GM12878 (cell line): ENCODE measurements at regions not wholly inside any gene's neighbourhood (a gene's known extent, or its start where the extent isn't known, plus 50 kb on each side); places are given as distances from the start of the nearest gene placed in this dataset.

ENCODE experiments used
- ATAC-seq: fragments of 200-7000 bp; cut with Tn5 transposase; 3 replicates; pipeline ENCODE4 v1.9.1; 2020; ENCODE audit warnings: mild to moderate bottlenecking, moderate library complexity
- BruUV-seq: library from RNA; stranded (reverse); fragments of 400-500 nt; replicated peaks from 2 replicates; lab custom pipeline; 2021; lab: Mats Ljungman, UMichigan
- CTCF ChIA-PET: fragments of 300-600 bp; sonication (Branson Sonifier 250); formaldehyde crosslinking; extraction: SDS; loops from one replicate; lab custom pipeline; 2021; ENCODE audit warnings: inconsistent platforms; lab: Yijun Ruan, JAX
- POLR2A ChIA-PET: fragments of 350-600 bp; formaldehyde crosslinking; extraction: SDS; loops from one replicate; lab custom pipeline; 2021; ENCODE audit warnings: inconsistent platforms; lab: Charles Lee
- RAD21 ChIA-PET: fragments of 300-600 bp; sonication (Branson Sonifier 250); formaldehyde crosslinking; loops from one replicate; lab custom pipeline; 2023; ENCODE audit warnings: antibody characterized with exemption; ENCODE audit not compliant: unreplicated experiment; lab: Charles Lee
- SMC1A ChIA-PET: fragments of 300-600 bp; sonication (Branson Sonifier 250); formaldehyde crosslinking; loops from one replicate; lab custom pipeline; 2023; ENCODE audit not compliant: unreplicated experiment, uncharacterized antibody; lab: Charles Lee
- DNase-seq: peaks from one replicate; pipeline ENCODE4 v3.0.0-alpha.2; 2011; ENCODE audit warnings: low read depth, low spot score
- FAIRE-seq: peaks from 3 replicates; lab custom pipeline; 2011; peaks lifted over from hg19 to GRCh38; lab: Jason Lieb, UNC
- H2AFZ ChIP-seq: 2 replicates; pipeline ENCODE4 v1.6.0; 2011; ENCODE audit warnings: low read depth, low read length, control low read depth; ENCODE audit not compliant: control insufficient read depth
- H3K27ac ChIP-seq: 2 replicates; pipeline ENCODE4 v1.5.1; 2011; ENCODE audit warnings: control low read depth; ENCODE audit not compliant: control insufficient read depth, insufficient read depth
- H3K27me3 ChIP-seq, 2 experiments: replicated peaks in 1 of 2; 2 replicates each; pipeline versions ENCODE4 v1.6.0 to v1.6.1; 2011; ENCODE audit warnings: low read length in 1 of 2; ENCODE audit not compliant: control insufficient read depth in 2 of 2, insufficient read depth in 2 of 2
- H3K36me3 ChIP-seq, 2 experiments: 2 replicates each; pipeline ENCODE4 v1.5.1; 2011; ENCODE audit warnings: low read length in 1 of 2; ENCODE audit not compliant: control insufficient read depth in 2 of 2, insufficient read depth in 2 of 2
- H3K4me1 ChIP-seq: 2 replicates; pipeline ENCODE4 v1.6.1; 2011; ENCODE audit warnings: mild to moderate bottlenecking, low read length, moderate library complexity, mixed read lengths; ENCODE audit not compliant: control insufficient read depth, insufficient read depth
- H3K4me2 ChIP-seq: 2 replicates; pipeline ENCODE4 v1.6.0; 2011; ENCODE audit warnings: control low read depth; ENCODE audit not compliant: control insufficient read depth, insufficient read depth
- H3K4me3 ChIP-seq: fragments of 200-600 bp; sonication (generic); 2 replicates; pipeline ENCODE4 v1.5.1; 2016
- H3K79me2 ChIP-seq: 2 replicates; pipeline ENCODE4 v1.6.0; 2011; ENCODE audit warnings: low read length; ENCODE audit not compliant: control insufficient read depth, insufficient read depth
- H3K9ac ChIP-seq: 2 replicates; pipeline ENCODE4 v1.8.0; 2011; ENCODE audit warnings: low read length, control low read depth, mixed read lengths; ENCODE audit not compliant: control insufficient read depth, insufficient read depth
- H3K9me3 ChIP-seq: replicated peaks from 3 replicates; pipeline ENCODE4 v1.5.1; 2011; ENCODE audit warnings: mild to moderate bottlenecking, low read length; ENCODE audit not compliant: control insufficient read depth, insufficient read depth
- H4K20me1 ChIP-seq: 2 replicates; pipeline ENCODE4 v1.6.0; 2011; ENCODE audit not compliant: control insufficient read depth, insufficient read depth
- JUND ChIP-seq: IDR thresholded peaks from 2 replicates; pipeline ENCODE4 v1.6.1; 2012; ENCODE audit warnings: low read depth, mild to moderate bottlenecking, low read length, improper control_type of control experiment, moderate library complexity
- KLF5 ChIP-seq: fragments of 450-650 bp; IDR thresholded peaks from 2 replicates; pipeline ENCODE4 v1.6.1; 2014; ENCODE audit warnings: mild to moderate bottlenecking; ENCODE audit not compliant: partially characterized antibody
- NFYB ChIP-seq: IDR thresholded peaks from 2 replicates; pipeline ENCODE4 v1.6.1; 2011; ENCODE audit warnings: low read depth, mild to moderate bottlenecking, low read length, improper control_type of control experiment, moderate library complexity; ENCODE audit not compliant: insufficient read depth
- NR2C1 ChIP-seq: fragments of 450-650 bp; IDR thresholded peaks from 2 replicates; pipeline ENCODE4 v1.6.1; 2017; ENCODE audit warnings: antibody characterized with exemption, mild to moderate bottlenecking, moderate library complexity
- RELA ChIP-seq: fragments of 450-650 bp; IDR thresholded peaks from 2 replicates; pipeline ENCODE4 v1.8.0; 2014; ENCODE audit warnings: borderline replicate concordance; ENCODE audit not compliant: partially characterized antibody
- RUNX3 ChIP-seq: IDR thresholded peaks from 2 replicates; pipeline ENCODE4 v1.6.1; 2012; ENCODE audit warnings: low read length, inconsistent platforms
- SIX5 ChIP-seq: IDR thresholded peaks from 2 replicates; pipeline ENCODE4 v1.6.1; 2011; ENCODE audit warnings: mild to moderate bottlenecking, low read depth, low read length, moderate library complexity; ENCODE audit not compliant: severe bottlenecking
- SMAD1 ChIP-seq: fragments of 450-650 bp; IDR thresholded peaks from 2 replicates; pipeline ENCODE4 v1.6.1; 2018; ENCODE audit warnings: mild to moderate bottlenecking, low read depth; ENCODE audit not compliant: partially characterized antibody
- TARDBP ChIP-seq: IDR thresholded peaks from 2 replicates; pipeline ENCODE4 v1.6.1; 2016; ENCODE audit warnings: borderline replicate concordance
- TCF3 ChIP-seq: IDR thresholded peaks from 2 replicates; pipeline ENCODE4 v1.6.1; 2012; ENCODE audit warnings: low read depth, mild to moderate bottlenecking, low read length, borderline replicate concordance; ENCODE audit not compliant: insufficient read depth
- ZBTB40 ChIP-seq: fragments of 450-650 bp; IDR thresholded peaks from 2 replicates; pipeline ENCODE4 v1.6.1; 2016; ENCODE audit warnings: mild to moderate bottlenecking, moderate library complexity, borderline replicate concordance
- ZNF622 ChIP-seq: fragments of 450-650 bp; IDR thresholded peaks from 2 replicates; pipeline ENCODE4 v1.6.1; 2017; ENCODE audit warnings: mild to moderate bottlenecking, inconsistent platforms
- WGBS: methylation state at CpG from one replicate; pipeline ENCODE4 v1.1.6; 2016; ENCODE audit warnings: low lambda C conversion rate; ENCODE audit not compliant: insufficient replicate concordance, insufficient coverage; ENCODE audit errors: missing lambda C conversion rate; 5-methylcytosine and 5-hydroxymethylcytosine counted together
- in situ Hi-C: fragments of 300-500 bp; cut with MboI; formaldehyde crosslinking; loops from 9 replicates; pipeline ENCODE4 v1.14.3; 2018; ENCODE audit warnings: mixed read lengths
- intact Hi-C: fragments of 100-400 bp; cut with micrococcal nuclease; formaldehyde crosslinking; loops from one replicate; pipeline ENCODE4 v1.14.2; 2022; ENCODE audit not compliant: unreplicated experiment

GRCh38 chr6:105873799-105874198, 212.3 kb upstream of the PRDM1 start:
- Histone ChIP-seq H3K4me1 (no peaks in the 10 kb centered on the region), H4K20me1 (no peaks in the 10 kb centered on the region), H3K9ac (no peak overlapping the region), H3K4me2 (no peak overlapping the region), H2AFZ (no peak overlapping the region), H3K27ac (no peak overlapping the region), H3K9me3 (no peaks in the 10 kb centered on the region; the same call in 2 of the 3 replicates), H3K27me3 (no peaks in the 10 kb centered on the region), H3K36me3 (no peaks in the 10 kb centered on the region), H3K4me3 (no peak overlapping the region), H3K79me2 (no peaks in the 10 kb centered on the region)
- RAD21 ChIA-PET = interaction anchor here (1.4 kb wide), 1 partner anchor 442 kb away, joined by 3 read pairs; no protein-coding TSS in a partner anchor
- CTCF ChIA-PET = interaction anchor here (0.9 kb wide), 1 partner anchor 10 kb away, joined by 3 read pairs; no protein-coding TSS in a partner anchor
- BruUV-seq = no TSS peak
- DNase-seq (no peak), FAIRE-seq (no peak), ATAC-seq (no peak)
- in situ Hi-C loops (no loop called here), intact Hi-C loops (no loop called here)
- TF ChIP-seq ZBTB40 = no peak
- no peak for TF ChIP-seq RELA
- TF ChIP-seq ZNF622 = no peak
- TF ChIP-seq SIX5 = no peak
- TF ChIP-seq SMAD1 = no peak
- no peak for TF ChIP-seq JUND
- no peak for TF ChIP-seq TARDBP
- TF ChIP-seq NR2C1 = no peak
- no peak for TF ChIP-seq NFYB
- no peak for TF ChIP-seq TCF3
- TF ChIP-seq KLF5 = no peak
- no peak for TF ChIP-seq RUNX3
- POLR2A ChIA-PET = no interaction called here
- SMC1A ChIA-PET = interaction anchor here (0.6 to 1.8 kb wide), 7 partner anchors 8 to 215 kb away, joined by 3 to 4 read pairs (median 3); no protein-coding TSS in a partner anchor
- 13% methylated on average over 3 of the region's 3 CpGs for WGBS
